HepG2 (cell line): ENCODE measurements at regions not wholly inside any gene's neighbourhood (a gene's known extent, or its start where the extent isn't known, plus 50 kb on each side); places are given as distances from the start of the nearest gene placed in this dataset.

Experiments used
- ATAC-seq: fragments of 200-7000 bp; cut with Tn5 transposase; 3 replicates; pipeline ENCODE4 v1.9.1; 2020; ENCODE audit warnings: mild to moderate bottlenecking, moderate library complexity
- BruUV-seq: library from RNA; stranded (reverse); fragments of 400-500 nt; replicated peaks from 2 replicates; lab custom pipeline; 2021; lab: Mats Ljungman, UMichigan
- CTCF ChIA-PET: fragments of 300-600 bp; formaldehyde crosslinking; extraction: SDS; loops from one replicate; lab custom pipeline; 2021; ENCODE audit warnings: low total read pairs, inconsistent platforms, low intra/inter-chr PET ratio; lab: Yijun Ruan, JAX
- POLR2A ChIA-PET: fragments of 350-600 bp; sonication (Branson Sonifier 250); formaldehyde crosslinking; loops from one replicate; lab custom pipeline; 2020; ENCODE audit warnings: antibody characterized with exemption, inconsistent platforms; lab: Yijun Ruan, JAX
- DNase-seq: peaks from one replicate; pipeline ENCODE4 v3.0.0-alpha.2; 2015; ENCODE audit warnings: low spot score
- FAIRE-seq: peaks from 3 replicates; lab custom pipeline; 2011; peaks lifted over from hg19 to GRCh38; lab: Jason Lieb, UNC
- H2AFZ ChIP-seq: one replicate; pipeline ENCODE4 v1.6.1; 2011; ENCODE audit warnings: low read length, inconsistent platforms
- H3K27ac ChIP-seq: fragments of 300-600 bp; 3 replicates; pipeline ENCODE4 v1.8.0; 2011; ENCODE audit warnings: mixed run types, mild to moderate bottlenecking, mixed read lengths, low read length, inconsistent platforms; ENCODE audit not compliant: insufficient read depth; ENCODE audit errors: extremely low read length
- H3K27me3 ChIP-seq, 2 experiments: fragments of 200-600 bp in 1 of 2; 2 replicates in 1 of 2; 3 replicates in 1 of 2; pipeline versions ENCODE4 v1.6.0 to v1.8.0; 2011; ENCODE audit warnings: low read length in 2 of 2, mild to moderate bottlenecking in 2 of 2, moderate library complexity in 2 of 2, inconsistent platforms in 1 of 2; ENCODE audit not compliant: insufficient read depth in 2 of 2, control insufficient read depth in 1 of 2
- H3K36me3 ChIP-seq, 2 experiments: fragments of 200-600 bp in 1 of 2; replicated peaks in 1 of 2; 2 replicates in 1 of 2; 3 replicates in 1 of 2; pipeline versions ENCODE4 v1.5.1 to v1.8.0; 2011; ENCODE audit warnings: low read length in 2 of 2, inconsistent platforms in 1 of 2; ENCODE audit not compliant: insufficient read depth in 2 of 2, control insufficient read depth in 1 of 2
- H3K4me1 ChIP-seq: 2 replicates; pipeline ENCODE4 v1.5.1; 2012; ENCODE audit warnings: low read length, inconsistent platforms; ENCODE audit not compliant: insufficient read depth
- H3K4me2 ChIP-seq: 2 replicates; pipeline ENCODE4 v1.6.0; 2011; ENCODE audit warnings: low read depth, low read length, inconsistent platforms
- H3K4me3 ChIP-seq, 3 experiments: fragments of 200-600 bp in 1 of 3; sonication (generic), shearing (Covaris generic) in 1 of 3; replicated peaks in 1 of 3; 2 replicates each; pipeline ENCODE4 v1.5.1; 2011 to 2016; ENCODE audit warnings: low read length in 3 of 3, inconsistent platforms in 2 of 3, low read depth in 2 of 3, mild to moderate bottlenecking in 2 of 3, control low read depth in 1 of 3, mixed read lengths in 1 of 3; ENCODE audit not compliant: insufficient read depth in 1 of 3
- H3K79me2 ChIP-seq: one replicate; pipeline ENCODE4 v1.6.1; 2011; ENCODE audit warnings: low read length, inconsistent platforms; ENCODE audit not compliant: insufficient read depth
- H3K9ac ChIP-seq: 2 replicates; pipeline ENCODE4 v1.6.0; 2011; ENCODE audit warnings: mild to moderate bottlenecking, low read depth, low read length, inconsistent platforms; ENCODE audit not compliant: insufficient read depth
- H3K9me3 ChIP-seq: 2 replicates; pipeline ENCODE4 v1.5.1; 2012; ENCODE audit warnings: mild to moderate bottlenecking, low read length
- H4K20me1 ChIP-seq: 2 replicates; pipeline ENCODE4 v1.6.0; 2011; ENCODE audit warnings: inconsistent platforms, mild to moderate bottlenecking, low read length, moderate library complexity; ENCODE audit not compliant: insufficient read depth
- NCOA5 ChIP-seq: sonication (generic); formaldehyde crosslinking; IDR thresholded peaks from 2 replicates; pipeline ENCODE4 v1.4.0; 2020; ENCODE audit warnings: missing genetic modification reagents
- NR2F6 ChIP-seq, 2 experiments: IDR thresholded peaks; 2 replicates each; pipeline ENCODE4 v1.6.1; 2016; ENCODE audit warnings: antibody characterized with exemption in 1 of 2, mild to moderate bottlenecking in 1 of 2
- PHF21A ChIP-seq: sonication (generic); formaldehyde crosslinking; IDR thresholded peaks from 2 replicates; pipeline ENCODE4 v1.5.0; 2020; ENCODE audit warnings: mild to moderate bottlenecking, missing genetic modification reagents
- SMARCE1 ChIP-seq: fragments of 450-650 bp; IDR thresholded peaks from 2 replicates; pipeline ENCODE4 v1.6.1; 2017; ENCODE audit warnings: borderline replicate concordance
- SOX13 ChIP-seq, 3 experiments: fragments of 450-650 bp in 1 of 3; sonication (generic) in 1 of 3; formaldehyde crosslinking in 1 of 3; IDR thresholded peaks in 2 of 3; conservative IDR thresholded peaks in 1 of 3; 2 replicates each; pipeline versions ENCODE4 v1.5.0 to v1.6.1; 2016 to 2020; ENCODE audit warnings: antibody characterized with exemption in 1 of 3, mild to moderate bottlenecking in 1 of 3, missing compliant biosample characterization in 1 of 3, missing genetic modification reagents in 1 of 3, moderate library complexity in 1 of 3
- ZFP36L1 ChIP-seq: sonication (generic); formaldehyde crosslinking; IDR thresholded peaks from 2 replicates; pipeline ENCODE4 v1.8.0; 2022; ENCODE audit warnings: mild to moderate bottlenecking, missing genetic modification reagents, moderate library complexity
- ZNF10 ChIP-seq: sonication (generic); formaldehyde crosslinking; IDR thresholded peaks from 2 replicates; pipeline ENCODE4 v1.4.0; 2020; ENCODE audit warnings: mild to moderate bottlenecking, low read depth, missing genetic modification reagents, borderline replicate concordance
- WGBS: methylation state at CpG from one replicate; pipeline ENCODE4 v1.1.6; 2017; ENCODE audit warnings: low lambda C conversion rate; 5-methylcytosine and 5-hydroxymethylcytosine counted together
- in situ Hi-C: cut with HindIII; loops from 2 replicates; pipeline ENCODE4 v1.10.0; 2017; ENCODE audit warnings: low pct_unique_long_range_greater_than_20kb; ENCODE audit not compliant: extremely low pct_ligation_motif_present
- intact Hi-C: fragments of 100-400 bp; cut with micrococcal nuclease; formaldehyde crosslinking; loops from one replicate; pipeline ENCODE4 v1.10.0; 2022; ENCODE audit not compliant: unreplicated experiment

GRCh38 chr6:21371061-21371460, 222.5 kb upstream of the SOX4 start (continued):
- TF ChIP-seq NCOA5 = no peak
- TF ChIP-seq SMARCE1 = no peak
- TF ChIP-seq, all 625 proteins: peak for 0

GRCh38 chr6:21371676-21372171, 221.8 kb upstream of the SOX4 start:
- ChIA-PET CTCF (no interaction called here), POLR2A (no interaction called here)
- no peak overlapping the region; a peak in 1 of 6 replicates for H3K4me3 ChIP-seq
- no peak overlapping the region for H3K27ac ChIP-seq
- intact Hi-C loops (no loop called here), in situ Hi-C loops (no loop called here)
- under 1% methylated on average over 6 of the region's 6 CpGs for WGBS
- no peaks in the 10 kb centered on the region for H3K27me3 ChIP-seq
- peaks cover 51% of the 10 kb centered on the region for H3K4me1 ChIP-seq
- BruUV-seq = no TSS peak
- peak; percentile 54 for DNase-seq
- no peaks in the 10 kb centered on the region for H3K79me2 ChIP-seq
- H2AFZ ChIP-seq = no peak overlapping the region
- H3K9ac ChIP-seq = peak overlapping the region; percentile 9; the same call in 1 of the 2 replicates
- H4K20me1 ChIP-seq = no peaks in the 10 kb centered on the region
- H3K9me3 ChIP-seq = no peaks in the 10 kb centered on the region
- peak; percentile 22; the same call in 2 of the 3 replicates for ATAC-seq
- H3K4me2 ChIP-seq = peak overlapping the region; percentile 56
- FAIRE-seq = peak; percentile 70
- no peaks in the 10 kb centered on the region for H3K36me3 ChIP-seq
- TF ChIP-seq PHF21A (CRISPR knock-in tag) = peak; percentile 36; the same call in 1 of the 2 replicates
- TF ChIP-seq ZFP36L1 (CRISPR knock-in tag) = peak; percentile 60; the same call in 1 of the 2 replicates
- no peak for TF ChIP-seq ZNF10 (CRISPR knock-in tag)
- no peak; the same call in 1 of the 2 replicates for TF ChIP-seq NR2F6 (IDR thresholded peaks at IDR 0.05)
- peak; percentile 17; the same call in 1 of the 2 replicates for TF ChIP-seq NR2F6 (CRISPR knock-in tag; IDR thresholded peaks at IDR 0.05)
- TF ChIP-seq SOX13 (IDR thresholded peaks at IDR 0.05) = no peak
- 0 out of 4 replicates have a peak, but pooled peaks of 1 of the 2 experiments have one; percentile 3 for TF ChIP-seq SOX13 (CRISPR knock-in tag; conservative IDR thresholded peaks at IDR 0.05 in 1 of 2, IDR thresholded peaks at IDR 0.05 in 1 of 2)
